GM10266 (cell line): ENCODE measurements at regions not wholly inside any gene's neighbourhood (a gene's known extent, or its start where the extent isn't known, plus 50 kb on each side); places are given as distances from the start of the nearest gene placed in this dataset.

Experiments
- DNase-seq: peaks from one replicate; pipeline ENCODE4 v3.0.0; 2012; ENCODE audit errors: extremely low spot score
- TF ChIP-seq, protein P1 (sequence below): IDR thresholded peaks from 2 replicates; pipeline ENCODE4 v1.5.1; 2012; ENCODE audit warnings: mild to moderate bottlenecking, low read depth; ENCODE audit not compliant: control insufficient read depth, insufficient read depth; ENCODE audit errors: missing control alignments

DNA sequence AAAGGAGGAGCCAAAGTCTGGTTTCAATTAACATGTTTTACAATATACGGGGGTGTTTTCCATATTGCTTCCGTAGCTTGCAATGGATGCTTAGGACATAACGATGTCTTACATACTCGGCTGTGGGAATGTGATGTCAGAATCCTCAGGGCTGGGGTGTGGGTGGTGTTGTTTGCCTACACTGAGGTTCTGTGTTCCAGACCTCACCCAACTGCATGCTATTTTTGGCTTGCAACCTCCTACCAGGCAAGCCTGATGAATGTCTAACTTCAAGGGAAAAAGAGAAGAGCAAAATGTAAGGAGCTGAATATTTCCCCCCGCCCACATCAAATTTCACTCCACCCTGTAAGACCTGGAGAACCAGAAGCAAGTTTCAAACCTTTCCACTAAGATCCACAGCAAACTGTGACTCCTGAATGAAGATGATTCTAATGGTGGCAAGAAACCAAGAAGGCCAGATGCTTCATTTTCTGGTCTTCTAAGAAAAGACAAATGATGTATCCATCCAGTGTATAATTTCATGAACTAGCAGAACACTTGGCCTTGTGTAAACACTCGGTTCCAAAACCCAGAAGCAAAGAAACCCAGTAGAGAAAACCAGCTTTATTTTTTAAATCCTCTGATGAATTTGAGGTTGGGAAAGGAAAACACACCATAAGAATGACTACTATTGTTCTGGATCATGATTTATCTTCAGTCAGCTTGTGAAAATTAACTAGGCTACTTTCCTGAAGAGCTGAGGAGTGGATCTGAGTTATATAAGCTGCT lies 227.9 kb downstream of the DACT1 start:
- TF ChIP-seq, protein P1, sequence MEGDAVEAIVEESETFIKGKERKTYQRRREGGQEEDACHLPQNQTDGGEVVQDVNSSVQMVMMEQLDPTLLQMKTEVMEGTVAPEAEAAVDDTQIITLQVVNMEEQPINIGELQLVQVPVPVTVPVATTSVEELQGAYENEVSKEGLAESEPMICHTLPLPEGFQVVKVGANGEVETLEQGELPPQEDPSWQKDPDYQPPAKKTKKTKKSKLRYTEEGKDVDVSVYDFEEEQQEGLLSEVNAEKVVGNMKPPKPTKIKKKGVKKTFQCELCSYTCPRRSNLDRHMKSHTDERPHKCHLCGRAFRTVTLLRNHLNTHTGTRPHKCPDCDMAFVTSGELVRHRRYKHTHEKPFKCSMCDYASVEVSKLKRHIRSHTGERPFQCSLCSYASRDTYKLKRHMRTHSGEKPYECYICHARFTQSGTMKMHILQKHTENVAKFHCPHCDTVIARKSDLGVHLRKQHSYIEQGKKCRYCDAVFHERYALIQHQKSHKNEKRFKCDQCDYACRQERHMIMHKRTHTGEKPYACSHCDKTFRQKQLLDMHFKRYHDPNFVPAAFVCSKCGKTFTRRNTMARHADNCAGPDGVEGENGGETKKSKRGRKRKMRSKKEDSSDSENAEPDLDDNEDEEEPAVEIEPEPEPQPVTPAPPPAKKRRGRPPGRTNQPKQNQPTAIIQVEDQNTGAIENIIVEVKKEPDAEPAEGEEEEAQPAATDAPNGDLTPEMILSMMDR: no peak
- no peak for DNase-seq

DNA sequence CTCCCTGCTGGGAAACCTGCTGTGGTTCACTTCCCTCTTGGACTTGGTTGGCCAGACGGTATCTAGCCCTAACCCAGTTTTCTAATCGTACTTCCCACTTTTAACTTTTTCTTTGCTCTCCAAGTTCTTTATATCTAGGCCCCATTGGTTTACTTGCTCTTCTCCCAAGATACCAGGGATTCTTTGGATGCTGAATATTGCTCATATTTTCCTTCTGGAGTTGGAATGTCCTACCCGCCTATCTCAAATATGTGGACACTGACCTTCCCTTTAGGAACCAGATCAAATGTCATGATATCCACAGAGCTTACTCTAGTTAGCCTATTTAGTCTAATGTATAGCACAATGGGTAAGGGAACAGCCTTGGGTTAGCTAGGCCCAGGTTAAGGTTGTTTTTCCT lies 228.6 kb downstream of the DACT1 start:
- DNase-seq: no peak
- TF ChIP-seq, protein P1: no peak

DNA sequence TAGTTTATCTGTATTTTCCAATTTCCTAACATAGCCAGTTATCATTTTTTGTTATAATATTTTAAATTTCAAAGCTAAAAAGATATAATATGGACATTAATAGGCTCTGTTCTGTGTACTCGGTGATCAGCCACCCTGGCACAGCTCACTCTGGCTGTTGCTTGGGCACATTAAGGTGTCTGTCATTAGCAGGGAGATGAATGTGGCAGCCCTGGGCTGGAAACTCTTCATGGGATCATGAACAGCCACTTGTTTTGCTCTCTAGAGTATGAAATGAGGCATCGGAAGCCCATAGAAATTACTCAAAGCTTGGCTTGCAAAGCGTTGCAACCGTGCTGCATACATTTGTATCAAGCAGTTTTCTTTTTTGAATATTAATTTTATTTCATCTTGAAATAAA lies 233.2 kb downstream of the DACT1 start:
- TF ChIP-seq, protein P1: no peak
- DNase-seq: no peak

DNA sequence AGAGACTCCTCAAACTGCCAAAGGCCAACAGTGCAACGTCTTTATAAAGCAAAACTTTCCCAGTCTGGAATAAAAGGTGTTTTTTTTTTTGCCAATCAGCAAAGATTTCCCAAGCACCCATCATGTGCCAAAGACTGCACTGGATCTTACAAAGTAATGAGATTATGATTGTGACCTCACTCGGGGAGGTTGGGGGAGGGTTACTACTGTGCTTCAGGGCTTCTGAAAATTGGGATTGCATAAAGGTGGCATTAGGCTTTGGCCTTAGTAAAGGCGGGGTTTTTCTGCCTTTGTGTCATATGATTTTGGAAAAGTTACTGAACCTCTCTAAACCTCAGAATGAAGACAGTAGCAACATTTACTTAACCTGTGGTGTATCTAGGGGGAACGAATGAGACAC lies 233.8 kb downstream of the DACT1 start:
- TF ChIP-seq, protein P1: no peak
- no peak for DNase-seq

DNA sequence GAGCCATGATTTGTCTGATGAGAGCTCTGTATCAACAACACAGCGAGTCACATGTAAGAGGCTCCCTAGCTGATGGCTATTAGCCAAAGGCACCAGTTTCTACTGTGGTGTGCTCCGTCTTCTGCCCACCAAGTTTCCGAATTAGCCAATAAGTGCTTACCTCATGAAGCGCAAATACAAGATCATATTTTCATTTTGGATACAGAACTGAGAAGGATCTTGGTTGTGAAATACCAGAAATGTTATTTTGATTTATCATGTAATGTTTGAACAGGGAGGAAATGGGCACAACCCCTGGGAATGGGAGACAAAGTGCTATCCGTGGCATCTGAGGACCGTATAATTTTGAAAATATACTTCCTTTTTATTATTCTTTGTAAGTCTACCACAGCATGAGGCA lies 234.3 kb downstream of the DACT1 start:
- TF ChIP-seq, protein P1: no peak
- no peak for DNase-seq

DNA sequence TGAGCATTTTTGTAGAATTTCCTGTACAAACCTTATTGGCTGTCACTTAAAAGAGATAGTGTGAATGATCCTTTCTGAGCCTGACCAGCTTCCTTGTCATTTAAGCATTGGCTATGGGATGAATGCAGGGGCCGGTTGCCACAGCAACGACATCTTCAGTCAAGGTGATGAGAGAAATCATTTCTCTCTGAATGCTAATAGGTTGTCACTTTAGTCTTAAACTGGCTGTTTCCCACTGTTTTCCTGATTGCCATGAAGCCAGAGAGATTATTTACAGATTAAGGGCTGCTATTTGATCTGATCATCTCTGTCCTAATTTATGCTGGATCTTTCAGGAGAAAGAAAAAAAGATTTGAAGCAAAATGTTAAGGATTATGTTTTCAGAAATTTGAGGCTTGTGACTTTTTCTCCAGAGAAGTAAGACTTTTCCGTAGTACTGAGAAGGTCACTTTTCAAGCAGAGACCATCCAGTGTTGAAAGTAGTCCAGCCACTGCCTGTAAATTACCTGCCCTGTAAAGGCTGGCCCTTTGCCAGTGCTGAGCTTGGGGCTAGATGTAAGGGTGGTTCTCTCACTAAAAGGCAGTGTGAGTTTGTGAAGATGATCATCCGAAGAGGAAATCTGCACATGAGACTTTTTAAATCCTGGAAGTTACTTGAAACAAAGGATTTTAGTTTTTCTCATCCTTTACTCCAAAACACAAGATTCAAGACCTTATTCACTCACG lies 235.6 kb downstream of the DACT1 start:
- no peak for DNase-seq

DNA sequence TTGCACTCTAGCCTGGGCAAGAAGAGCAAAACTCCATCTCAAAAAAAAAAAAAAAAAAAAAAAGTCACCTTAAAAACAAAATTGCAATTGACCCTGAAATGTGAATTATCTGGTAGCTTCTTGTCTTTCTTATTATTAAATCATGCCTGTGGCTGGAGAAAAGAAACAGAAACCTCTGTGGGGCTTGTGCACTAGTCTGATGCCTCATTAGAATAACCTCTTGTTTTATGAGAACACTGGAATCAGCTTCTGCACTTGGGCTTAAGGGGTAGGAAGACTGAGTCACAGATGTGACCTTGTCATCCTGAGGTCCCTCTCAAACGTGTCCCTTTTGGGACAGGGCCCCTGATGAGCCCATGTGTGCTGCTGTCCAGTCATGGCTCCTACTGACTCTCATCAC lies 237.9 kb downstream of the DACT1 start:
- TF ChIP-seq, protein P1: no peak
- DNase-seq: no peak

More for the DNA sequence above, 235.6 kb downstream of the DACT1 start:
- TF ChIP-seq, protein P1: no peak
